ENCODE measurements at regions not wholly inside any gene's neighbourhood (a gene's known extent, or its start where the extent isn't known, plus 50 kb on each side); places are given as distances from the start of the nearest gene placed in this dataset.
A peak's percentile ranks its signal among the peaks of the same experiment; 100 is the strongest.

GRCh38 chr1:200317236-200317635 lies 92.6 kb downstream of the ZNF281 start:
- TF ChIP-seq, protein P1, sequence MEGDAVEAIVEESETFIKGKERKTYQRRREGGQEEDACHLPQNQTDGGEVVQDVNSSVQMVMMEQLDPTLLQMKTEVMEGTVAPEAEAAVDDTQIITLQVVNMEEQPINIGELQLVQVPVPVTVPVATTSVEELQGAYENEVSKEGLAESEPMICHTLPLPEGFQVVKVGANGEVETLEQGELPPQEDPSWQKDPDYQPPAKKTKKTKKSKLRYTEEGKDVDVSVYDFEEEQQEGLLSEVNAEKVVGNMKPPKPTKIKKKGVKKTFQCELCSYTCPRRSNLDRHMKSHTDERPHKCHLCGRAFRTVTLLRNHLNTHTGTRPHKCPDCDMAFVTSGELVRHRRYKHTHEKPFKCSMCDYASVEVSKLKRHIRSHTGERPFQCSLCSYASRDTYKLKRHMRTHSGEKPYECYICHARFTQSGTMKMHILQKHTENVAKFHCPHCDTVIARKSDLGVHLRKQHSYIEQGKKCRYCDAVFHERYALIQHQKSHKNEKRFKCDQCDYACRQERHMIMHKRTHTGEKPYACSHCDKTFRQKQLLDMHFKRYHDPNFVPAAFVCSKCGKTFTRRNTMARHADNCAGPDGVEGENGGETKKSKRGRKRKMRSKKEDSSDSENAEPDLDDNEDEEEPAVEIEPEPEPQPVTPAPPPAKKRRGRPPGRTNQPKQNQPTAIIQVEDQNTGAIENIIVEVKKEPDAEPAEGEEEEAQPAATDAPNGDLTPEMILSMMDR (IDR thresholded peaks at IDR 0.05): no peak

DNA sequence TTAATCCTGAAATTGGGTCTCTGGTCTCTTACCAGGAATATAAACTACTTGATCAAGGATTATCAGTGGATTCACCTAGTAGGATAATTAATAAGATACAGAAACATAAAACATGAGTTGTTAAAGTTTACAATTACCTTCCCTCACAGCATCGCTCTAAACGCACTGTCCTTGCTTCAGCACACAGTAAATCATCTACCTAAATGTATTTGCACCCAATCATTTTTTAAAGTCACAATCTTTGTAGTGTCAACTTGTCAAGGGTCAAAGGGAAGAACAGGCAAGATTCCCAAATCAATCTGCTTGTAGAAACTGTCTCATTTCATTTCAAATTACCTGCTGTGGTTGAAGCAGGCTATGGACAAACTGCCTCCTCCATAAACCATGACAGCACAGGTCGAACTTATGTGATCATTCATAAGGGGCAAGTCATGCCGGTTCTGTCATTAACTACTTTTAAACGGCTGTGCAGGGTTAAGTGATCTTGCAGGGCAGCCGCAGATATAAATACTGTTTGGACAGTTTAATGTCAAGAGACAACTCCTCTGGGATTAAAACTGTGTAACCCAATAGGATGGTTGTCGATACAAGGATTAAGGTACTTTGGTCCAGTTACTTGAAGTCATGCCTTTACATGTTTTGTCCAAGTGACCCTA lies 93.6 kb downstream of the ZNF281 start:
- TF ChIP-seq, protein P1 (IDR thresholded peaks at IDR 0.05): no peak

DNA sequence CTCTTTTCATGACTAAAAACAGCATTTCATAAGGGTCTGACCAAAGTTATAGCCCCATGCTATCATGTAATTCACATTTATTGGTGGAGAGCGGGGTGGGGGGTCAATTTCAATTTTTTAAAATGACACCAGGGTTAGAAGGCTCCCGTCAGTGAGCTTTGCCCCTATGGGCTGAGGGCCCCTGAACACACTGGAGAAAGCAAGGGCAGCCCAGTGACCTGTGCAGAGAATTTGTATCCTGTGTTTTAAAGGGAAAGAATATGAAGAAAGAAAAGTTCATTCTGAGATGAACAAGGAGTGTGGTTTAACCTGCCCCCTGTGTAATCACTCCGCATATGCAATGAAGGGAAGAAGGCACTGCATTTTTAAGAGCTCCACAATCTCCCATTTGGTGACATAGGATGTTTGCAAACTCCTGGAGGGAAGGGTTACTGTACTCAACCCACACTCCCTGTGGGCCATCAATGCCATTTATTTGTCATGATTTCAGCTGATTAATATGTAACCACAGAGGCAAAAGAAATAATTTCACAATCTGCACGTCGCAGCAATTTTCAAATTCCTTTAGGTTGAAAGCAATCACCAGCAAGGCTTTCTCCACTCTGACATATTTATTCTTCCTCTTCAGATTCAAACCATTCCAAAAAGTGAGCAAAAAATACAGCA lies 95.6 kb downstream of the ZNF281 start:
- TF ChIP-seq, protein P1 (IDR thresholded peaks at IDR 0.05): no peak

- TF ChIP-seq, protein P1 (IDR thresholded peaks at IDR 0.05): no peak
Measured at GRCh38 chr1:200311256-200311655, 98.6 kb downstream of the ZNF281 start.

DNA sequence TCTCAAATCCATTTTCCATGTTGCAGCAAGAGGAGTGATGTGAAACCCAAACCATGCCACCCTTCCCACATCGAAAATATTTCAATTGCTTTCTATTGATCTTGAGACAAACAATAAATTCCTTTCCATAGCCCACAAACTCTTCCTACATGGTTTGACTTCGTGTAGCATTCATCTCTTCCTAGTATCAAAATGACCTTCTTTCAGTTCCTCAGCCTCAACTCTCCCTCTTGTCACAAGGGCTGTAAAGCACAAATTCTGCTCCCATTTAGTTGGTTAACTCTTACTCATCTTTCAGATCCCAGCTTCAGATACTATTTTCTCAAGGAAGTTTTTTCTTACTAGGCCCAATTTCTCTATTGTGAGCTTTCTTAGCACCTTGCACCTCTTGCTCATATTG lies 99.0 kb downstream of the ZNF281 start:
- TF ChIP-seq, protein P1 (IDR thresholded peaks at IDR 0.05): no peak

DNA sequence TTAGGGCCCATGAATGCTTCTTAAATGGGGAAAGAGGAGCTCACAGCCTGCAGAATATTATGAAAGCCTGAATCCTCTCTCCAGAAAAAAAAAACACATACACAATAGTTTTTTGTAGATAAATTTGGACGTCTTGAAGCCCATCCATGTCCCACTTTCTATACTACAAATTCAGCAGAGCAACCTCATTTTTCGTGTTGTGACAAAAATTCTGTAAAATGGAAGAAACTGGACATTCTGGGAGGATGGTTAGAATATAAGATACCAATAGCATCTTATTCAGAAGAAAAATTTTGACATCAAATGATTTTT lies 102.1 kb downstream of the ZNF281 start:
- TF ChIP-seq, protein P1 (IDR thresholded peaks at IDR 0.05): peak; percentile 12; the same call in 1 of the 2 replicates

- TF ChIP-seq, protein P1 (IDR thresholded peaks at IDR 0.05): peak; percentile 94
Measured at GRCh38 chr1:200306944-200307754, 102.7 kb downstream of the ZNF281 start.

All from LNCAP (cell line).